HEK293 (cell line): ENCODE measurements at regions not wholly inside any gene's neighbourhood (a gene's known extent, or its start where the extent isn't known, plus 50 kb on each side); places are given as distances from the start of the nearest gene placed in this dataset.

Source experiments
- EGR2 ChIP-seq: fragments of 450-650 bp; formaldehyde crosslinking; IDR thresholded peaks from 2 replicates; pipeline ENCODE4 v1.5.1; 2016; ENCODE audit warnings: low read depth, missing biosample characterization, missing genetic modification characterization
- SALL2 ChIP-seq: fragments of 450-650 bp; formaldehyde crosslinking; IDR thresholded peaks from 2 replicates; pipeline ENCODE4 v1.5.0; 2017; ENCODE audit warnings: missing biosample characterization, mild to moderate bottlenecking, missing genetic modification characterization, borderline replicate concordance
- ZBTB17 ChIP-seq: fragments of 450-650 bp; formaldehyde crosslinking; IDR thresholded peaks from 2 replicates; pipeline ENCODE4 v1.5.1; 2016; ENCODE audit warnings: missing biosample characterization, missing genetic modification characterization
- ZFP3 ChIP-seq: fragments of 450-650 bp; formaldehyde crosslinking; IDR thresholded peaks from 2 replicates; pipeline ENCODE4 v1.5.1; 2016; ENCODE audit warnings: low read depth, missing biosample characterization, missing genetic modification characterization
- TF ChIP-seq, protein P1 (sequence below): fragments of 450-650 bp; formaldehyde crosslinking; IDR thresholded peaks from 2 replicates; pipeline ENCODE4 v1.5.1; 2016; ENCODE audit warnings: missing biosample characterization, missing genetic modification characterization

DNA sequence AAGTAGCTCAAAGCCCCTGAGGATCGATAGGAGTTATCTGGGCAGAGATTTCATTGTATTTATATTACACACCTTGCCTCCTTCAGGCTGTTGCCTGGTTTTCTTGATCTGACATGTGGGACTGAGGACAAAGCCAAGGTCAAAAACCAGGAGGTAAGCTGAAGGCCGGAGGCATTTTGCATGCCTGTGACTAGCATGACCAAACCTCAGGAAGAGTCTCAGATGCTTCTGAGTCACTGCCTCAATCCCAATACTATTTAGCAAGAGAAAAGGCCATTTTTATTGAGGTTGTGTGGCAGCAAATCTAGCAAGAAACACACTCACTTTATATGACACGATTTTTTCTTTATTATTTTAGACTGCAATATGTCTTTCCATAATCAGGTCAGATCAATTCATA lies 968.1 kb downstream of the CDH11 start:
- no peak for TF ChIP-seq SALL2 (tag by site-specific recombination)
- no peak for TF ChIP-seq ZBTB17 (tag by site-specific recombination)
- TF ChIP-seq EGR2 (tag by site-specific recombination): no peak
- TF ChIP-seq, protein P1, sequence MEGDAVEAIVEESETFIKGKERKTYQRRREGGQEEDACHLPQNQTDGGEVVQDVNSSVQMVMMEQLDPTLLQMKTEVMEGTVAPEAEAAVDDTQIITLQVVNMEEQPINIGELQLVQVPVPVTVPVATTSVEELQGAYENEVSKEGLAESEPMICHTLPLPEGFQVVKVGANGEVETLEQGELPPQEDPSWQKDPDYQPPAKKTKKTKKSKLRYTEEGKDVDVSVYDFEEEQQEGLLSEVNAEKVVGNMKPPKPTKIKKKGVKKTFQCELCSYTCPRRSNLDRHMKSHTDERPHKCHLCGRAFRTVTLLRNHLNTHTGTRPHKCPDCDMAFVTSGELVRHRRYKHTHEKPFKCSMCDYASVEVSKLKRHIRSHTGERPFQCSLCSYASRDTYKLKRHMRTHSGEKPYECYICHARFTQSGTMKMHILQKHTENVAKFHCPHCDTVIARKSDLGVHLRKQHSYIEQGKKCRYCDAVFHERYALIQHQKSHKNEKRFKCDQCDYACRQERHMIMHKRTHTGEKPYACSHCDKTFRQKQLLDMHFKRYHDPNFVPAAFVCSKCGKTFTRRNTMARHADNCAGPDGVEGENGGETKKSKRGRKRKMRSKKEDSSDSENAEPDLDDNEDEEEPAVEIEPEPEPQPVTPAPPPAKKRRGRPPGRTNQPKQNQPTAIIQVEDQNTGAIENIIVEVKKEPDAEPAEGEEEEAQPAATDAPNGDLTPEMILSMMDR (tag by site-specific recombination): no peak
- TF ChIP-seq ZFP3: no peak
